OCI-LY7 (cell line): ENCODE measurements at regions not wholly inside any gene's neighbourhood (a gene's known extent, or its start where the extent isn't known, plus 50 kb on each side); places are given as distances from the start of the nearest gene placed in this dataset.

ENCODE experiments used
- BruUV-seq: library from RNA; stranded (reverse); fragments of 400-500 nt; replicated peaks from 2 replicates; lab custom pipeline; 2021; lab: Mats Ljungman, UMichigan
- CTCF ChIA-PET: fragments of 300-600 bp; sonication (Branson Sonifier 250); formaldehyde crosslinking; loops from one replicate; lab custom pipeline; 2022; ENCODE audit warnings: antibody characterized with exemption; ENCODE audit not compliant: unreplicated experiment; lab: Charles Lee
- POLR2A ChIA-PET: fragments of 300-600 bp; sonication (Branson Sonifier 250); formaldehyde crosslinking; loops from one replicate; lab custom pipeline; 2022; ENCODE audit warnings: antibody characterized with exemption; lab: Charles Lee
- DNase-seq: peaks from one replicate; pipeline ENCODE4 v3.0.0-alpha.2; 2015; ENCODE audit warnings: low spot score
- H2AFZ ChIP-seq: fragments of 200-600 bp; sonication (generic), shearing (Covaris generic); 2 replicates; pipeline ENCODE4 v1.6.1; 2014; ENCODE audit warnings: mild to moderate bottlenecking, antibody characterized with exemption, low read length, moderate library complexity
- H3K27ac ChIP-seq: fragments of 200-600 bp; sonication (generic); 2 replicates; pipeline ENCODE4 v1.5.1; 2014; ENCODE audit warnings: mixed run types, low read depth, mild to moderate bottlenecking, moderate library complexity, low read length, inconsistent platforms; ENCODE audit not compliant: poor library complexity, severe bottlenecking
- H3K36me3 ChIP-seq: fragments of 200-600 bp; sonication (generic); 2 replicates; pipeline ENCODE4 v1.6.1; 2014; ENCODE audit warnings: mild to moderate bottlenecking, antibody characterized with exemption, low read length, moderate library complexity, mixed read lengths; ENCODE audit not compliant: insufficient read depth
- H3K4me1 ChIP-seq: fragments of 200-600 bp; sonication (generic); 2 replicates; pipeline ENCODE4 v1.5.1; 2014; ENCODE audit warnings: mild to moderate bottlenecking, low read length; ENCODE audit not compliant: insufficient read depth, poor library complexity, severe bottlenecking
- H3K4me2 ChIP-seq: fragments of 200-600 bp; sonication (generic); 2 replicates; pipeline ENCODE4 v1.6.1; 2014; ENCODE audit warnings: mild to moderate bottlenecking, low read length
- H3K4me3 ChIP-seq: fragments of 200-600 bp; sonication (generic); 2 replicates; pipeline ENCODE4 v1.5.1; 2014; ENCODE audit warnings: mild to moderate bottlenecking, low read depth, low read length; ENCODE audit not compliant: poor library complexity, severe bottlenecking
- H3K79me2 ChIP-seq: fragments of 200-600 bp; sonication (generic); 2 replicates; pipeline ENCODE4 v1.6.1; 2016; ENCODE audit warnings: low read depth, mild to moderate bottlenecking, low read length, moderate library complexity, mixed read lengths; ENCODE audit not compliant: insufficient read depth
- H3K9me2 ChIP-seq: fragments of 200-600 bp; sonication (generic); 2 replicates; pipeline ENCODE4 v1.6.1; 2016; ENCODE audit warnings: mild to moderate bottlenecking, low read length, mixed read lengths; ENCODE audit not compliant: insufficient read depth
- H3K9me3 ChIP-seq: fragments of 200-600 bp; sonication (generic); 2 replicates; pipeline ENCODE4 v1.6.1; 2014; ENCODE audit warnings: mild to moderate bottlenecking, mixed run types, low read length, mixed read lengths
- H4K20me1 ChIP-seq: fragments of 200-600 bp; sonication (generic); 2 replicates; pipeline ENCODE4 v1.6.1; 2014; ENCODE audit warnings: mild to moderate bottlenecking, antibody characterized with exemption, low read length, moderate library complexity, mixed read lengths; ENCODE audit not compliant: insufficient read depth
- CTCF ChIP-seq: fragments of 200-600 bp; sonication (generic); conservative IDR thresholded peaks from 2 replicates; pipeline ENCODE4 v1.5.1; 2014; ENCODE audit warnings: mild to moderate bottlenecking, antibody characterized with exemption, low read length, moderate library complexity, mixed read lengths
- EZH2phosphoT487 ChIP-seq: fragments of 200-600 bp; sonication (generic); IDR thresholded peaks from 2 replicates; pipeline ENCODE4 v1.6.1; 2018; ENCODE audit warnings: low read depth, borderline replicate concordance, mild to moderate bottlenecking, mixed run types, antibody characterized with exemption, low read length, moderate library complexity, mixed read lengths
- intact Hi-C: fragments of 100-400 bp; cut with micrococcal nuclease; formaldehyde crosslinking; loops from one replicate; pipeline ENCODE4 v1.10.0; 2022; ENCODE audit not compliant: unreplicated experiment

GRCh38 chr2:122739732-122740593 lies 984.5 kb downstream of the TSN start:
- H4K20me1 ChIP-seq: no peaks in the 10 kb centered on the region
- ChIA-PET CTCF (no interaction called here), POLR2A (no interaction called here)
- no peak overlapping the region for H3K4me2 ChIP-seq
- intact Hi-C loops: no loop called here
- DNase-seq: no peak
- H3K4me1 ChIP-seq: no peaks in the 10 kb centered on the region
- no peak overlapping the region for H3K27ac ChIP-seq
- no peaks in the 10 kb centered on the region for H3K9me2 ChIP-seq
- H3K36me3 ChIP-seq: no peaks in the 10 kb centered on the region
- H3K79me2 ChIP-seq: no peaks in the 10 kb centered on the region
- no peaks in the 10 kb centered on the region for H3K9me3 ChIP-seq
- no peak overlapping the region for H3K4me3 ChIP-seq
- TF ChIP-seq CTCF: no peak
- no peak for TF ChIP-seq EZH2phosphoT487
- H2AFZ ChIP-seq: no peak overlapping the region
- no TSS peak for BruUV-seq

GRCh38 chr2:122740594-122740948 lies 985.1 kb downstream of the TSN start:
- Histone ChIP-seq H3K79me2 (no peaks in the 10 kb centered on the region), H3K36me3 (no peaks in the 10 kb centered on the region), H3K27ac (no peak overlapping the region), H3K4me3 (no peak overlapping the region), H3K4me1 (no peaks in the 10 kb centered on the region), H4K20me1 (no peaks in the 10 kb centered on the region), H3K4me2 (no peak overlapping the region), H3K9me3 (no peaks in the 10 kb centered on the region), H2AFZ (no peak overlapping the region), H3K9me2 (no peaks in the 10 kb centered on the region)
- intact Hi-C loops: no loop called here
- TF ChIP-seq EZH2phosphoT487: no peak
- no peak for TF ChIP-seq CTCF
- no peak for DNase-seq
- ChIA-PET CTCF (no interaction called here), POLR2A (interaction anchor here (0.6 kb wide), 1 partner anchor 394 kb away, joined by 5 read pairs; no protein-coding TSS in a partner anchor)
- no TSS peak for BruUV-seq

- no peak overlapping the region for H3K4me3 ChIP-seq
- intact Hi-C loops: no loop called here
- no peaks in the 10 kb centered on the region for H3K4me1 ChIP-seq
- no peaks in the 10 kb centered on the region for H3K9me3 ChIP-seq
- H3K27ac ChIP-seq: no peak overlapping the region
- no peaks in the 10 kb centered on the region for H3K79me2 ChIP-seq
- H4K20me1 ChIP-seq: no peaks in the 10 kb centered on the region
- no peaks in the 10 kb centered on the region for H3K36me3 ChIP-seq
- BruUV-seq: no TSS peak
- ChIA-PET POLR2A (no interaction called here), CTCF (no interaction called here)
- H3K4me2 ChIP-seq: no peak overlapping the region
- no peak overlapping the region for H2AFZ ChIP-seq
- DNase-seq: no peak
- H3K9me2 ChIP-seq: no peaks in the 10 kb centered on the region
- TF ChIP-seq EZH2phosphoT487 (no peak), CTCF (no peak)
Observed at GRCh38 chr2:122741403-122741802, 986.0 kb downstream of the TSN start.
